AG04449 (cell line): ENCODE measurements at regions not wholly inside any gene's neighbourhood (a gene's known extent, or its start where the extent isn't known, plus 50 kb on each side); places are given as distances from the start of the nearest gene placed in this dataset.
"Not testable (repeated sequence)": the region's sequence is repeated elsewhere in the genome, so short reads cannot be mapped to it uniquely, and the experiment has no call there.

Source experiments
- CTCF ChIA-PET: fragments of 350-600 bp; formaldehyde crosslinking; extraction: SDS; loops from one replicate; lab custom pipeline; 2021; ENCODE audit warnings: antibody characterized with exemption; lab: Yijun Ruan, JAX
- POLR2A ChIA-PET: fragments of 400-600, 350-600 bp; formaldehyde crosslinking; extraction: SDS; loops from one replicate; lab custom pipeline; 2020; ENCODE audit warnings: antibody characterized with exemption, inconsistent platforms; lab: Yijun Ruan, JAX
- DNase-seq: peaks from one replicate; pipeline ENCODE4 v3.0.0-alpha.2; 2010; ENCODE audit warnings: low read depth, low spot score
- H3K4me3 ChIP-seq: 2 replicates; pipeline ENCODE4 v1.5.1; 2011; ENCODE audit warnings: low read depth, mild to moderate bottlenecking, control low read depth, low read length
- TF ChIP-seq, protein P1 (sequence below): IDR thresholded peaks from one replicate; pipeline ENCODE4 v1.5.1; 2011; ENCODE audit warnings: mild to moderate bottlenecking, moderate library complexity, low read length, control low read depth, inconsistent platforms; ENCODE audit not compliant: insufficient read depth; ENCODE audit errors: missing control alignments

DNA sequence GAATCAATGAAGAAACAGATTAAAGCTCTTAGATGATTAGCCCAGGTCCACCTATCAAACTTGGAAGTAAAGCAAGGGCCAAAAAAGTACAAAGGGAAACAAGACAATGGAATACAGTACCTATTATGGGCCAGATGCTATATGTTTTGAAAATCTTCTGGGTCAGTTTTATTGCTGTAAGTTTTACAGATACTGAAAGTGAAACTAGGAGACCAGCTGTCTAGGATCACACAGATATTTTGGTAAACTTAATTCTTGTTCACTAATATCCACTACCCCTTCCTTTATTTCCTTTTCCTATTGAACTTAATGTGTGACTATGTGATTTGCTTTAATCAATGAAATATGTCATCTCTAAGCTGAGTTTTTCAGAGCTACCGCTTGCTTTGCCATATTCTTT is 505.4 kb upstream of the PITX2 start:
- DNase-seq = no peak
- TF ChIP-seq, protein P1, sequence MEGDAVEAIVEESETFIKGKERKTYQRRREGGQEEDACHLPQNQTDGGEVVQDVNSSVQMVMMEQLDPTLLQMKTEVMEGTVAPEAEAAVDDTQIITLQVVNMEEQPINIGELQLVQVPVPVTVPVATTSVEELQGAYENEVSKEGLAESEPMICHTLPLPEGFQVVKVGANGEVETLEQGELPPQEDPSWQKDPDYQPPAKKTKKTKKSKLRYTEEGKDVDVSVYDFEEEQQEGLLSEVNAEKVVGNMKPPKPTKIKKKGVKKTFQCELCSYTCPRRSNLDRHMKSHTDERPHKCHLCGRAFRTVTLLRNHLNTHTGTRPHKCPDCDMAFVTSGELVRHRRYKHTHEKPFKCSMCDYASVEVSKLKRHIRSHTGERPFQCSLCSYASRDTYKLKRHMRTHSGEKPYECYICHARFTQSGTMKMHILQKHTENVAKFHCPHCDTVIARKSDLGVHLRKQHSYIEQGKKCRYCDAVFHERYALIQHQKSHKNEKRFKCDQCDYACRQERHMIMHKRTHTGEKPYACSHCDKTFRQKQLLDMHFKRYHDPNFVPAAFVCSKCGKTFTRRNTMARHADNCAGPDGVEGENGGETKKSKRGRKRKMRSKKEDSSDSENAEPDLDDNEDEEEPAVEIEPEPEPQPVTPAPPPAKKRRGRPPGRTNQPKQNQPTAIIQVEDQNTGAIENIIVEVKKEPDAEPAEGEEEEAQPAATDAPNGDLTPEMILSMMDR = no peak
- CTCF ChIA-PET = interaction anchor here (0.6 to 1.2 kb wide), 3 partner anchors 13 to 504 kb away, joined by 3 to 4 read pairs (median 3); no protein-coding TSS in a partner anchor
- H3K4me3 ChIP-seq = no peak overlapping the region
- POLR2A ChIA-PET = no interaction called here

DNA sequence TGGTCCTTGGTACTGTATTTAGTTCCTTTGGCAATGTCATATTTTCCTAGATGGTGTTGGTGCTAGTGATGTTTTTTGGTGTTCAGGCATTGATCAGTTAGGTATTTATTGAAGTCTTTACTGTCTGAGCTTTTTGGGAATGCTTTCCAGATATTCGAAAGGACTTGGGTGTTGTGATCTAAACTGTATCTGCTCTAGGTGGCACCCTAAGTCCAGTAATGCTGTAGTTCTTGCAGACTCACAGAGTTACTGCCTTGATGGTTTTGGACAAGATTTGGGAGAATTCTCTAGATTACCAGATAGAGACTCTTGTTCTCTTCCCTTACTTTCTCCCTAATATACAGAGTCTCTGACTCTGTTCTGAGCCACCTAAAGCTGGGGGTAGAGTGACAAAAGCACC is 513.6 kb upstream of the PITX2 start:
- H3K4me3 ChIP-seq = no peak overlapping the region
- ChIA-PET CTCF (interaction anchor here (0.7 to 6.3 kb wide), 16 partner anchors 11 to 530 kb away, joined by 3 to 131 read pairs (median 4); no protein-coding TSS in a partner anchor), POLR2A (no interaction called here)
- DNase-seq = peak; percentile 37
- TF ChIP-seq, protein P1 = peak; percentile 43

DNA sequence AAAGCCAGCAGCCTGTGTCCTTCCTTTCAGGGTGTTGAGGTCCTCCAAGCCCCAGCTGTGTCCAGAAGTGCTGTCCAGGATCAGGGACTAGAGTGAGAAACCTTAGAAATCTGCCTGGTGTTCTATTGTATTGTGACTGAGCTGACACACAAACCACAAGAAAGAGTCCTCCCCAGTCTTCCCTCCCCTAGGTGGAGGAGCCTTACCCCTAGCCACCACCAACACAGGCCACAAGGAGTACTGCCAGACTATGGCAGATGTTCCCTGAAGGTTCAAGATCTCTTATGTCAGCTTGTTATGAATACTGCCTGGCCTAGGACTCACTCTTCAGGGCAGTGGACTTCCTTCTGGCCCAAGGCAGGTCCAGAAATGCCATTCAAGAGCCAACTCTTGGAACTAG is 514.1 kb upstream of the PITX2 start:
- CTCF ChIA-PET = interaction anchor here (1.0 to 6.3 kb wide), 12 partner anchors 11 to 547 kb away, joined by 3 to 131 read pairs (median 4); no protein-coding TSS in a partner anchor

DNA sequence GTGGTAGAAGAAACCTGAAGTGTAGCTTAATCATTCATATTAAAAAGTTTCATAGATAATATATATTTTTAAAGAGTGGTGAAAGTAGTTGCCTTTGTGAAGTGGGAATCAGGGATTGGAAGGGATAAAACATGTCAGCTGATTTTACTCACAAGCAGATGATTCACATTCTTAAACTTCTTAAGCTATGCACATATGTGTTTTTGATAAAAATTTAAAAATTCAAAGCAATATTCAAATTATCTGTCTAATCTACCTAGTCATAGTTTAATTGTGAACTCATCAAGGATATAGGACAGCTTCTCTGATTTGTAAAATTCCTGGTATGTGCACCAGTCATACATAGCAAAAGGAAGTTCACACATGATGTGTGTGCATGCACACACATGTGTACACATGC is 520.6 kb upstream of the PITX2 start:
- ChIA-PET POLR2A (no interaction called here), CTCF (interaction anchor here (1.3 to 1.4 kb wide), 2 partner anchors 11 to 484 kb away, joined by 3 to 4 read pairs; no protein-coding TSS in a partner anchor)
- TF ChIP-seq, protein P1 = no peak
- H3K4me3 ChIP-seq = no peak overlapping the region
- DNase-seq = no peak

More for the DNA sequence above, 514.1 kb upstream of the PITX2 start:
- POLR2A ChIA-PET = no interaction called here
- no peak for DNase-seq
- TF ChIP-seq, protein P1 = no peak
- no peak overlapping the region for H3K4me3 ChIP-seq

DNA sequence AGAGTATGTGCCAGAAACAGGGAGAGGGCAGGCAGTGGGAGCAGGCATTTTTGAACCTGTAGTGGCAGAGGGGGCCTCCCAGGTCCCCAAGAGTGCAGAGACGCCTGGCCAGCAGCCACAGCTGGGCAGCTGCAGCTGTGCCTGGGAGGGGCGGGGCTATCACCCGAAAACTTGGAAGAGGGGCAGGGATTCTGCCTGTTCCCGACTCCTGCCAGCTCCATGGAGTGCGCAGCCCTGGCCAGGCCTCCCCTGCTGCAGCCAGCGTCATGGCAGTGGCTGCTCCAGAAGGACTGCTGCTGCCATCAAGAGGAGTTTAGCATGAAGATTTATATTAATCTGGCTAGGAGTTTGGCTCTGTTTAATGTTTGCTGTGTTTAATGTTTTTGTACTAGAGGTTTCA is 532.1 kb upstream of the PITX2 start:
- CTCF ChIA-PET = interaction anchor here (1.8 kb wide), 1 partner anchor 11 kb away, joined by 4 read pairs; no protein-coding TSS in a partner anchor
- DNase-seq = no peak
- TF ChIP-seq, protein P1 = no peak
- no peak overlapping the region for H3K4me3 ChIP-seq
- POLR2A ChIA-PET = no interaction called here

DNA sequence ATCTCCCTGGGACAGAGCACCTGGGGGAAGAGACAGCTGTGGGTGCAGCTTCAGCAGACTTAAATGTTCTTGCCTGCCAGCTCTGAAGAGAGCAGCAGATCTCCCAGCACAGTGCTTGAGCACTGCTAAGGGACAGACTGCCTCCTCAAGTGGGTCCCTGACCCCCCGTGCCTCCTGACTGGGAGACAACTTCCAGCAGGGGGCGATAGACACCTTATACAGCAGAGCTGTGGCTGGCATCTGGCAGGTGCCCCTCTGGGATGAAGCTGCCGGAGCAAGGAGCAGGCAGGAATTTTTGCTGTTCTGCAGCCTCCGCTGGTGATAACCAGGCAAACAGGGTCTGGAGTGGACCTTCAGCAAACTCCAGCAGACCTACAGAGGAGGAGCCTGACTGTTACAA is 541.7 kb upstream of the PITX2 start:
- POLR2A ChIA-PET, CTCF ChIA-PET, DNase-seq, H3K4me3 ChIP-seq: not testable (repeated sequence)
- TF ChIP-seq, protein P1 = peak; percentile 14
